CD4-positive, CD25-positive, alpha-beta regulatory T cell (primary cell): ENCODE measurements at regions not wholly inside any gene's neighbourhood (a gene's known extent, or its start where the extent isn't known, plus 50 kb on each side); places are given as distances from the start of the nearest gene placed in this dataset.

Source experiments
- ATAC-seq, 2 donors: fragments of 150-1000 bp; cut with Tn5 transposase; one replicate each; pipeline ENCODE4 v1.10.0; 2021; ENCODE audit warnings: low read depth in 2 of 2, moderate number of reproducible peaks in 2 of 2, moderate library complexity in 1 of 2
- DNase-seq, 3 donors: peaks; one replicate each; pipeline versions ENCODE4 v3.0.0 to v3.0.0-alpha.2; 2012 to 2022; ENCODE audit warnings: mixed read lengths in 1 of 3
- H3K27ac ChIP-seq: one replicate; pipeline ENCODE4 v1.7.0; 2013; ENCODE audit warnings: mild to moderate bottlenecking, low read length; ENCODE audit not compliant: insufficient read depth, poor library complexity, severe bottlenecking
- H3K27me3 ChIP-seq: one replicate; pipeline ENCODE4 v1.7.0; 2013; ENCODE audit warnings: low read length; ENCODE audit not compliant: control insufficient read depth, insufficient read depth
- H3K36me3 ChIP-seq: one replicate; pipeline ENCODE4 v1.7.0; 2013; ENCODE audit warnings: mild to moderate bottlenecking, low read length, moderate library complexity; ENCODE audit not compliant: control insufficient read depth, insufficient read depth
- H3K4me1 ChIP-seq: 2 replicates; pipeline ENCODE4 v1.7.0; 2013; ENCODE audit warnings: mild to moderate bottlenecking, low read length; ENCODE audit not compliant: insufficient read depth, control insufficient read depth, poor library complexity, severe bottlenecking
- H3K4me3 ChIP-seq: one replicate; pipeline ENCODE4 v1.7.0; 2013; ENCODE audit warnings: low read depth, mild to moderate bottlenecking, low read length, moderate library complexity
- H3K9me3 ChIP-seq, 2 experiments: 1 replicate in 1 of 2; 2 replicates in 1 of 2; pipeline ENCODE4 v1.7.0; 2013; ENCODE audit warnings: low read length in 2 of 2, mild to moderate bottlenecking in 1 of 2, moderate library complexity in 1 of 2; ENCODE audit not compliant: control insufficient read depth in 2 of 2
- H3K27ac Mint-ChIP-seq, 3 donors: one replicate each; pipeline ENCODE4 v1.8.0; 2020 to 2022; ENCODE audit warnings: mild to moderate bottlenecking in 3 of 3, mixed read lengths in 3 of 3, moderate library complexity in 2 of 3
- H3K27me3 Mint-ChIP-seq: one replicate; pipeline ENCODE4 v1.8.0; 2022; ENCODE audit warnings: mild to moderate bottlenecking, mixed read lengths
- H3K36me3 Mint-ChIP-seq: one replicate; pipeline ENCODE4 v1.8.0; 2020; ENCODE audit warnings: mixed read lengths
- H3K4me1 Mint-ChIP-seq, 4 donors: one replicate each; pipeline ENCODE4 v1.8.0; 2020 to 2022; ENCODE audit warnings: mixed read lengths in 4 of 4, mild to moderate bottlenecking in 1 of 4
- H3K4me3 Mint-ChIP-seq, 4 donors: one replicate each; pipeline ENCODE4 v1.8.0; 2020 to 2022; ENCODE audit warnings: mild to moderate bottlenecking in 4 of 4, mixed read lengths in 4 of 4, moderate library complexity in 3 of 4
- H3K9me3 Mint-ChIP-seq, 7 donors: one replicate each; pipeline ENCODE4 v1.8.0; 2020 to 2022; ENCODE audit warnings: mixed read lengths in 7 of 7, mild to moderate bottlenecking in 3 of 7, moderate library complexity in 2 of 7

DNA sequence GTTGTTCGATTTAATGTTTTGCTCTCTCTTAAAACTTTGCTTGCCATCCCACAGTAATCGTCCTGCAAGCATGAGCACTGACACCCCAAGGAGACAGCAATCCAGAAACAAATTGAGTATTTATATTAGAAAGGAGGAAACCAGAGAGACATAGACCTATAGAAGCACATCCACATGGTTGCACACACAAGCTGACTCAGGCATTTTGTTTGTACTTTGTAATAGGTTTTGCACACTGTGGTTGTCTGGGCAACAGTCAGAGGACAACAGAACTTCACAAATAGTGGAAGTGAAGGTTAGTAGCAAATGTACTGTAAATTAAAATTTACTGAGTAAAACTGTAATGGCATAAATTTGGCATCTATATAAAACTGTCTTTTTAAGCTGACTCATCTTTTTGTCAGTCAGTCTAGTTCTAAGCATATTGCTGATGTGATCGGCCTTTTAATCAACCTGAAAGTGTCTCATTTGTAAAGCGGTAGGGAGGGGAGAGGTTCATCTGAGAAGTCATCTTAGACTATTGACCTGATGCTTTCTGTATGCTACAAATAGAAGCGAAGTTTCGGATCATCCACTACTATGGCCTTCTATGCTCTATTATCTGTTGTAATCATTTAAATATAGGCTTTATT is 1624.7 kb downstream of the ARAP2 start:
- H3K4me3 Mint-ChIP-seq = no peak overlapping the region
- no peak overlapping the region for H3K4me3 ChIP-seq
- H3K36me3 ChIP-seq = no peaks in the 10 kb centered on the region
- H3K27me3 ChIP-seq = no peaks in the 10 kb centered on the region
- H3K27ac ChIP-seq = no peak overlapping the region
- H3K27me3 Mint-ChIP-seq = no peaks in the 10 kb centered on the region
- ATAC-seq (no peak), DNase-seq (no peak)
- H3K4me1 ChIP-seq = no peaks in the 10 kb centered on the region
- H3K27ac Mint-ChIP-seq = no peak overlapping the region
- H3K9me3 Mint-ChIP-seq = peaks cover 0 to 18% (median 10%) of the 10 kb centered on the region in 7 donors
- H3K36me3 Mint-ChIP-seq = no peaks in the 10 kb centered on the region
- H3K4me1 Mint-ChIP-seq = no peaks in the 10 kb centered on the region
- no peaks in the 10 kb centered on the region for H3K9me3 ChIP-seq

DNA sequence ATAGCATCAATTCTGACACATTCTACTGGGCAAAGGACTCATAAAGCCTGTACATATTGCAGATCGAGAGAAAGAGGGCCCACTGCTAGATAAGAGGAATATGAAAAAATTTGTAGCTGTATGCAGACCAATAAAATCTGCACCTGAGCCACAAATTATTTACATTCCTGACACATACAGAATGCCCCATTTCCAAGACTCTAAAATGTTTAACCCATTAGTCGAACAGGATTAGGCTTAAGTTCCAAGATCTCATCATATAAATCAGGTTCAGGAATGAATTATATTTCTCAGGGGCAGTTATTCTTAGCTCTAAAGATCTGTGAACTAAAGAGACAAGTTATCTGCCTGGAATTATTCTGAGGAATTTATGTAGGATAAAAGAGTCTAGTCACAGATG is 1615.8 kb downstream of the ARAP2 start:
- H3K36me3 Mint-ChIP-seq = no peaks in the 10 kb centered on the region
- peaks cover 0 to 23% (median 9%) of the 10 kb centered on the region in 7 donors for H3K9me3 Mint-ChIP-seq
- H3K4me3 Mint-ChIP-seq = no peak overlapping the region
- no peak for DNase-seq
- H3K27me3 ChIP-seq = no peaks in the 10 kb centered on the region
- no peaks in the 10 kb centered on the region for H3K4me1 ChIP-seq
- H3K4me1 Mint-ChIP-seq = no peaks in the 10 kb centered on the region
- no peak overlapping the region for H3K27ac Mint-ChIP-seq
- no peaks in the 10 kb centered on the region for H3K36me3 ChIP-seq
- H3K27me3 Mint-ChIP-seq = no peaks in the 10 kb centered on the region
- peaks cover 2 to 4% of the 10 kb centered on the region in 2 experiments for H3K9me3 ChIP-seq
- ATAC-seq = no peak
- H3K4me3 ChIP-seq = no peak overlapping the region
- H3K27ac ChIP-seq = no peak overlapping the region

DNA sequence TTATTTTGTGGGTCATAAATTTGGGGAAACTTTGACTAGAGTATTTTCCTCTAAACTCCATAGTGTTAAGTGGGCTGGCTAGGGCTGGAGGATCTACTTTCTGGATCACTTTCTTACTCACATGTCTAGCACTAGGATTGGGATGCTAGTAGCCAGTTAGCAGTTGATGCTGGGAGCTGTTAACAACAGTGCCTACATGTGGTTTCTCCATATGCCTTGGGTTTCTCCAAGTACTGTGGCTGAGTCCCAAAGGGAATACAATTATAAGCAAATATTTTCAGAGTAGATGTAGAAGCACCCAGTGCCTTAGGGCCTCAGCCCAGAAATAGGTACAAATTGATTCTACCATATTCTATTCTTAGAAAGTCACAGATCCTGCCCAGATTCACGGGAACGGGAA is 1614.9 kb downstream of the ARAP2 start:
- no peaks in the 10 kb centered on the region for H3K4me1 Mint-ChIP-seq
- ATAC-seq = no peak
- no peak overlapping the region for H3K4me3 Mint-ChIP-seq

DNA sequence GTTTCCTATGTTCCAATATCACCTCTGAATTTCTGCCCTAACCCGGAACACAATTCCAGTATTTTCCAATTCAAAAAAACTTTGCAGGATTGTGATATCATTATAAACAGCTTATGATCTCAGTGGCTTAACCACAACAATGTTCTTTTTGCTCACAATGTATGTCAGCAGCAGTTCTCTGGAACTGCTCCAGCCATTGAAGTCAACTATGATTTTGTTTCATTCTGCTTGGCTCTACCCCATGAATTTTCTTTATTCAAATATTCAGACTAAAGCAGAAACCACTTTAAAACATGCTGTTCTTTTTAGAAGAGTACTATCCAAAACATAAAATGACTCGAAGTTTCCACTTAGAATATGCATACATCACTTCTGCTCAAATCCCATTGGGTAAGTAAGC is 1611.1 kb downstream of the ARAP2 start:
- Histone ChIP-seq H3K36me3 (no peaks in the 10 kb centered on the region), H3K27me3 (no peaks in the 10 kb centered on the region)
- H3K4me1 Mint-ChIP-seq = no peaks in the 10 kb centered on the region

More for the DNA sequence above, 1614.9 kb downstream of the ARAP2 start:
- Histone ChIP-seq H3K9me3 (peaks cover 2 to 4% of the 10 kb centered on the region in 2 experiments), H3K27ac (no peak overlapping the region), H3K27me3 (no peaks in the 10 kb centered on the region), H3K36me3 (no peaks in the 10 kb centered on the region), H3K4me3 (no peak overlapping the region), H3K4me1 (no peaks in the 10 kb centered on the region)
- no peak for DNase-seq
- Mint-ChIP-seq H3K27me3 (no peaks in the 10 kb centered on the region), H3K27ac (no peak overlapping the region), H3K9me3 (peaks cover 0 to 23% (median 9%) of the 10 kb centered on the region in 7 donors), H3K36me3 (no peaks in the 10 kb centered on the region)

DNA sequence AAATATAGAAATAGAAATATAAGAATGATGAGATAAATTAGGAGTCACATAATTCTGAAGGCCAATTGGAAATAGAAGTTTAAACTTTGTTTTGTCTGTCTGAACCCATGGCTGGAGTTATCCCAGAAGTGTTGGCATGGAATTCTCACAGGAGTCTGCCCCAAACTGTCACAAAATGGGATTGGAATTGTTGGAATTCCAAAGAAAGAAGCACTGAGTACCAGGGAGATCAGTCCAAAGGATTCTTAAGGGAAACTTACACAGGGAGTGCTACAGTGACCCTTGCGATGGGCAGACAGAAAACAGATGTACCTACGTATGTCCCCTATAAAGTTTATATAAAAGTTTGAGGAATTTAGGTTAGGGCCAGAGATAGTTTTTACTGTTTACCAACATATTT is 1607.7 kb downstream of the ARAP2 start:
- no peaks in the 10 kb centered on the region for H3K36me3 Mint-ChIP-seq
- Histone ChIP-seq H3K9me3 (no peaks in the 10 kb centered on the region), H3K27ac (no peak overlapping the region), H3K4me1 (no peaks in the 10 kb centered on the region), H3K27me3 (no peaks in the 10 kb centered on the region), H3K36me3 (no peaks in the 10 kb centered on the region), H3K4me3 (no peak overlapping the region)
- H3K9me3 Mint-ChIP-seq = peaks cover 0 to 12% (median 4%) of the 10 kb centered on the region in 7 donors
- no peak overlapping the region for H3K4me3 Mint-ChIP-seq
- no peaks in the 10 kb centered on the region for H3K4me1 Mint-ChIP-seq
- no peak overlapping the region for H3K27ac Mint-ChIP-seq
- ATAC-seq = no peak
- DNase-seq = no peak
- H3K27me3 Mint-ChIP-seq = no peaks in the 10 kb centered on the region

More for the DNA sequence above, 1611.1 kb downstream of the ARAP2 start:
- ATAC-seq (no peak), DNase-seq (no peak)
- Mint-ChIP-seq H3K27me3 (no peaks in the 10 kb centered on the region), H3K27ac (no peak overlapping the region), H3K36me3 (no peaks in the 10 kb centered on the region), H3K4me3 (no peak overlapping the region), H3K9me3 (peaks cover 0 to 15% (median 7%) of the 10 kb centered on the region in 7 donors)
- no peaks in the 10 kb centered on the region for H3K4me1 ChIP-seq
- H3K4me3 ChIP-seq = no peak overlapping the region
- no peak overlapping the region for H3K27ac ChIP-seq
- peaks cover 0 to 4% of the 10 kb centered on the region in 2 experiments for H3K9me3 ChIP-seq

DNA sequence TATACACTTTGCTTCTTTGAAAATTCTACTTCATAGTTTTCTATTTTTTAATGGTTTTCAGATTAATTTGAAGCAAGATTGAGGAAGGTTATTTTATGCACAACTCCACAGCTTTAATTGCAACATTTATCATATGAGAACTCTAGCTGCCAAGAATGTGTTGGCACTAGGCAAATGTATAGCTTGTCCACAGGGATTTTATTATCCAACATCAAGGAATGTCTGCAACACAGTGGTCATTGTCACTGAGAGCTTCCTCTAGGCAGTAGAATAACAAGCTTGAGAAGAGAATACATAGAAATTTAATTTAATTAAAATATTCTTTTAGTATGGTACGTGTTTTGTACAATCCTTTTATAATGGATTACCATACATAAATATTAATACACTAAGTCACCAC is 1600.8 kb downstream of the ARAP2 start:
- no peaks in the 10 kb centered on the region for H3K27me3 Mint-ChIP-seq
- H3K4me1 Mint-ChIP-seq = no peaks in the 10 kb centered on the region
- H3K27ac Mint-ChIP-seq = no peak overlapping the region
- peaks cover 1 to 29% (median 6%) of the 10 kb centered on the region in 7 donors for H3K9me3 Mint-ChIP-seq
- ATAC-seq (no peak), DNase-seq (no peak)
- Histone ChIP-seq H3K27ac (no peak overlapping the region), H3K9me3 (peaks cover 0 to 3% of the 10 kb centered on the region in 2 experiments), H3K36me3 (no peaks in the 10 kb centered on the region), H3K4me3 (no peak overlapping the region), H3K27me3 (no peaks in the 10 kb centered on the region), H3K4me1 (no peaks in the 10 kb centered on the region)
- no peaks in the 10 kb centered on the region for H3K36me3 Mint-ChIP-seq
- no peak overlapping the region for H3K4me3 Mint-ChIP-seq

DNA sequence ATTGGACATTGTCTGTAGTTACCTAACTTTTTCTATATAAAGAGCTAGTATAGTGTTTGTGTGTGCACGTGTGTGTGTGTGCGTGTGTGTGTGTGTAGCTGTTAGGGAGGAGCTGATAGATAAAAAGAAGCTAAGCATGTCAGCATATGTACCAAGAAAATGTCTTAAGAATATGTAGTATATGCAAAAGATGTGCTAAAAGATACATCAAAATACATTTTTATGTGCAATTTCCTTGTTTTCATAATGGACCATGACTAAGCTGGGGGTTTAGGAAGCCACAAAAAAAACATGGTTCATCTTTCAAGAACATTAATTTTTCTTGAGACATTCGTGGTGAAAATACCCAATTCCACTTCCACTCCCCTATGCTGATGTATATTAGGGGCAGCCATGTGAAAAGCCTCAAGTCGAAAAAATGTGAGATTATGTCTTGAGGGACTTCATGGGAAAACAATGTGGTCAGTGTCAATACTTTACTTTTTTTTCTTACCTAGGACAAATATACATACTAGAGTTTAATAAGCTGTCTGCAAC is 1599.7 kb downstream of the ARAP2 start:
- H3K4me1 ChIP-seq = no peaks in the 10 kb centered on the region
- H3K36me3 ChIP-seq = no peaks in the 10 kb centered on the region
- H3K36me3 Mint-ChIP-seq = no peaks in the 10 kb centered on the region
- H3K27me3 Mint-ChIP-seq = no peaks in the 10 kb centered on the region
- DNase-seq = no peak
- no peak overlapping the region for H3K27ac Mint-ChIP-seq
- no peaks in the 10 kb centered on the region for H3K27me3 ChIP-seq
- H3K27ac ChIP-seq = no peak overlapping the region
- H3K9me3 Mint-ChIP-seq = peaks cover 0 to 29% (median 6%) of the 10 kb centered on the region in 7 donors
- H3K9me3 ChIP-seq = peaks cover 0 to 3% of the 10 kb centered on the region in 2 experiments
- H3K4me1 Mint-ChIP-seq = no peaks in the 10 kb centered on the region
- H3K4me3 Mint-ChIP-seq = no peak overlapping the region
- ATAC-seq = no peak
- H3K4me3 ChIP-seq = no peak overlapping the region

DNA sequence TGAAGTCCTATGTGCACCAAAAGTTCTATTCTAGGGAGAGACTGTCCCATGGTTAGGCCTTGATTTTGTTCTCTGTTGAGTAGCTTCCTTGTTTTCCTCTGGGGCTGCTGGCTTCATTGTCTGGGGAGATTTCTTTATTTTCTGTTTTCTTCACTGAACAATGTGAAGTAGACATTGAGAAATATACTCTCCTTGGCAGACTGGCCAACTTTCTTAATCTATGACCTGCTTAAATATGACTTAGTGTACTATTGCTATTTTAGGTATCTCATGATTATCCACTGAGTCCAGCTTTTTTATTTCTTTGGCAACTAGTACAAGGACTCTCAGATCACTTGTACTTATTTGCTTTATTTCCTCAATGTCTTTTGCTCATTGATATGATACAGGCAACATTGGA is 1594.6 kb downstream of the ARAP2 start:
- H3K27ac ChIP-seq = no peak overlapping the region
- H3K27me3 ChIP-seq = no peaks in the 10 kb centered on the region
- H3K4me3 ChIP-seq = no peak overlapping the region
- peaks cover 0 to 5% of the 10 kb centered on the region in 2 experiments for H3K9me3 ChIP-seq
- H3K4me1 ChIP-seq = no peaks in the 10 kb centered on the region
- no peaks in the 10 kb centered on the region for H3K4me1 Mint-ChIP-seq
- no peaks in the 10 kb centered on the region for H3K36me3 Mint-ChIP-seq
- no peak for DNase-seq
- H3K36me3 ChIP-seq = no peaks in the 10 kb centered on the region
- ATAC-seq = no peak
- H3K27ac Mint-ChIP-seq = no peak overlapping the region
- H3K4me3 Mint-ChIP-seq = no peak overlapping the region
- H3K27me3 Mint-ChIP-seq = no peaks in the 10 kb centered on the region
- H3K9me3 Mint-ChIP-seq = peaks cover 0 to 16% (median 7%) of the 10 kb centered on the region in 7 donors
